GM21723 (cell line): ENCODE measurements at regions not wholly inside any gene's neighbourhood (a gene's known extent, or its start where the extent isn't known, plus 50 kb on each side); places are given as distances from the start of the nearest gene placed in this dataset.
"Not testable (repeated sequence)": the region's sequence is repeated elsewhere in the genome, so short reads cannot be mapped to it uniquely, and the experiment has no call there.

Experiments used
- ATAC-seq: cut with Tn5 transposase; IDR thresholded peaks from one replicate; pipeline ENCODE4 v1.9.1; 2021; ENCODE audit warnings: mild to moderate bottlenecking, moderate library complexity; ENCODE audit not compliant: unreplicated experiment

- no peak for ATAC-seq
Observed at GRCh38 chr10:60623627-60624026, 154.7 kb upstream of the CDK1 start.

GRCh38 chr10:60621018-60621417 lies 157.3 kb upstream of the CDK1 start:
- no peak for ATAC-seq

- no peak for ATAC-seq
Observed at GRCh38 chr10:60618861-60619260, 159.4 kb upstream of the CDK1 start.

GRCh38 chr10:60615541-60615940 lies 162.7 kb upstream of the CDK1 start:
- no peak for ATAC-seq

DNA sequence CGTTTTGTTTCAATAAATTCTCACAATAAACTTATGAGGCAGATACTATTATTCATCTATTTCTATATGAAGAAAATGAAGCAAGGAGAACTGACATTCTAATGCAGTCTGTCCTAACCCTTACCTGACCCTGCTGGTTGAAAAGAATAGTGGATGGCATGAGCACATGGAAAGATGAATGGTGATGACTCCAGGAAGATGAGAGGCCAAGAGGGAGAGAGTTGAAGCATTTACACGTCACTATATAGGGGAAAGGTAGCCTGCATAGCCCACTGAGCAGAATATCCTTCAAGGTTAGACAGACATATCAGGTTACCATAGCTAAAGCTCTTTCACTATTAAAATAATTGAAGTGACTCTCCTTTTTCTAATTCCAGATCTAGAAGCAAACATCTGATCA lies 163.9 kb upstream of the CDK1 start:
- no peak for ATAC-seq

GRCh38 chr10:60613434-60613833 lies 164.8 kb upstream of the CDK1 start:
- no peak for ATAC-seq

DNA sequence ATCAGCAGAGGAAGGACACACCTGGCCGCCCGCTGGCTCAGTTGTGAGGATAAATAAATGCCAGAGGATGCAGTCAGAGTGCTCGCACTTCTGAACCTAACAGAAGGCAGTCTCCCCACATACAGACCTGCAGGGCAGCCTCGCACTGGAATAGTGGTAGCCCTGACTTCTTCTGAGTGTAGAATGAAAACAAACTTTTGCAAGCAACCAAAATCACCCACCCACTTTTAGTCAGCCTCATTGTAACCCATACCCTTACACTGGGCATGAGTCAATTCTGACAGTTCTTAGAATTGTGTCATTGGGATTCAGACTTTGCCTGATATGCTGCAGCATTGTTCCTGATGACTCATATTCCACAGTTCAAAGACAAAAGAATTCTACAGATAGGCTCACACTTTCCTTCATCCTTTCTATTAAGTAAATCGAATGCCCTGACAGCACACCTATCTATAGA lies 167.0 kb upstream of the CDK1 start:
- ATAC-seq: no peak

- no peak for ATAC-seq
Observed at GRCh38 chr10:60607372-60607771, 170.9 kb upstream of the CDK1 start.

GRCh38 chr10:60606343-60607080 lies 171.8 kb upstream of the CDK1 start:
- no peak for ATAC-seq

GRCh38 chr10:60605476-60605875 lies 172.8 kb upstream of the CDK1 start:
- no peak for ATAC-seq

- ATAC-seq: no peak
Observed at GRCh38 chr10:60604342-60604741, 173.9 kb upstream of the CDK1 start.

GRCh38 chr10:60597513-60597912 lies 180.8 kb upstream of the CDK1 start:
- no peak for ATAC-seq

- no peak for ATAC-seq
Observed at GRCh38 chr10:60595852-60596251, 182.4 kb upstream of the CDK1 start.

DNA sequence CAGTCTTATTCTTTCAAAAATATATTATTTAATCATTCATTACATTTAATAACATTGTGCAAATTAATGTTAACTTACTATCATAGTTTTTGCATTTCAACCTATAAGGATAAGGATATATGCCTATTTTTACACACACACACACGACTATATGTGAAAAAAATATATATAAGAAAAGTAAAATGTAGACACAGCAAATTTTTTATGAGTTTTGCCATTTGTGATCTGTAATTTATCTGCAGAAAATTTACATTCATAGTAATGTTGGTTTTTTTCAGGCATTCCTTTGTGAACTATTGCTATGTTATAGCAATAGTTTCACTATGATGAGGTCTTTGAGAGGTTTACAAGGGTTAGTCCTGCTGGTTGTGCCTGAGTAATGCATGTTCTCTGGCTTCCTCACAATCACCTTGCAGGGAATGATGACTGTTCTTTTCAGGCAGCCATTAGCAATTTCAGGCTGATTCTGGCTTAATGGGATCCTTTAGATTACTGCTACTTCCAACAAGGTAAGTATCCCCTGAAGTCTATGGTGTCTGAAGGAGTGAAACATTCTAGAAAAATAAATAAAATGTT lies 183.7 kb upstream of the CDK1 start:
- ATAC-seq: no peak

GRCh38 chr10:60591119-60591518 lies 187.2 kb upstream of the CDK1 start:
- ATAC-seq: no peak

GRCh38 chr10:60589376-60589775 lies 188.9 kb upstream of the CDK1 start:
- no peak for ATAC-seq

DNA sequence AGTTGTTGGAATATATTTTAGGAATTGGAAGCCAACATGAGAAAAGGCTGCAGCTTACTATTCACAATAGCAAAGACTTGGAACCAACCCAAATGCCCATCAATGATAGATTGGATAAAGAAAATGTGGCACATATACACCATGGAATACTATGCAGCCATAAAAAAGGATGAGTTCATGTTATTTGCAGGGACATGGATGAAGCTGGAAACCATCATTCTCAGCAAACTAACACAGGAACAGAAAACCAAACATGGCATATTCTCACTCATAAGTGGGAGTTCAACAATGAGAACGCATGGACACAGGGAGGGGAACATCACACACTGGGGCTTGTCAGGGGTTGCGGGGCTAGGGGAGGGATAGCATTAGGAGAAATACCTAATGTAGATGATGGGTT lies 192.1 kb upstream of the ANK3 start:
- not testable (repeated sequence) for ATAC-seq

GRCh38 chr10:60578217-60578616 lies 188.5 kb upstream of the ANK3 start:
- no peak for ATAC-seq

DNA sequence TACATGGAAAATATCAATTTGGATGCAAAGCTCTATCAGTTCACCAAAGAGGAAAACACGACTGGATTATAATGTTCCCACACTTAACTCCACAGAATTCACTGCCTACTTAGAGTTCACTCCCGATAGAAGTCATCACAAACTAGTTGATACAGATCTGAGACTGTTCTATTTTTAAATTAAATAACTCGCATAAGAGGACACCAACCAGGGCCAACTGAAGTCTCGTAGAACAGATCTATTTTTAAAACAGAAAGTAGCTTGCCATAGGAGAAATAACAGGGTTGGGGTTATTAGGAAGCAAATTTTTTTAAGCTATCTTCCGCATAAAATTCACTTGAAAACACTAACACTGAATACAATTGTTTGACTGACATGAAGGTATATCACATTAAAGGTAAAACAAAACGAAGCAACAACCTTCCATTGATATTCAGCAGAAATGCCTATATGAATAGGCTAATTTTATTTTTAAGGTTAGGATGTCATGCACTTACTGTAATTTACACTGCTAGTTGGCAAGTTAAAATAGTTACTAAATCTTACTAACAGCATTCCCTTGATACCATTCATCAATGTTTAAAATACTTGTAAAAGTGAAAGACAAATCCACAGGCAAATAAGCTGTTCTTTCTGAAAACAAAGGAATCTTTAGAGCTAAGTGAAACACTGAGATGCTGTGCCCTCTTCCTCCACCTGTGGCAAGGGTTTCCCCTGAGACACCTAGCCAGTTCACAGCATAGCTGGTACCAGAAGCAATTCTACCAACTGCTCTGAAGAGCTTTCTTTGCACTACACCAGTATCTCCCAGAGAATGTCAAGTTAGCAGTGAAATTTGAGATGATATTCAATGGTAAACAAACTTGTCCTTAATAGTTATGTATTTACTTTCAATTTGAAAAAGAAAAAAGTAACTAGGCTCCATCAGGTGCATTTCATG lies 186.7 kb upstream of the ANK3 start:
- no peak for ATAC-seq

- no peak for ATAC-seq
Observed at GRCh38 chr10:60575105-60575504, 185.4 kb upstream of the ANK3 start.

GRCh38 chr10:60574388-60574787 lies 184.7 kb upstream of the ANK3 start:
- ATAC-seq: no peak

GRCh38 chr10:60573336-60573735 lies 183.7 kb upstream of the ANK3 start:
- peak; percentile 54 for ATAC-seq
